Erythroblast (primary cell): ENCODE measurements at regions not wholly inside any gene's neighbourhood (a gene's known extent, or its start where the extent isn't known, plus 50 kb on each side); places are given as distances from the start of the nearest gene placed in this dataset.

Experiments
- GATA1 ChIP-seq: IDR thresholded peaks from 2 replicates; pipeline ENCODE4 v1.6.1; 2011; ENCODE audit warnings: low read depth, mild to moderate bottlenecking, control low read depth, low read length, moderate library complexity
- POLR2A ChIP-seq: IDR thresholded peaks from 2 replicates; pipeline ENCODE4 v1.6.1; 2011; ENCODE audit warnings: mild to moderate bottlenecking, low read length

GRCh38 chr5:26487553-26487952 lies 550.8 kb downstream of the CDH9 start:
- TF ChIP-seq POLR2A (no peak), GATA1 (no peak)
